Kidney (tissue), 13 donors: ENCODE measurements at regions not wholly inside any gene's neighbourhood (a gene's known extent, or its start where the extent isn't known, plus 50 kb on each side); places are given as distances from the start of the nearest gene placed in this dataset.

Experiments
- DNase-seq, 5 donors: peaks; one replicate each; pipeline ENCODE4 v3.0.0-alpha.2; 2013 to 2020
- FAIRE-seq: peaks from 2 replicates; lab custom pipeline; 2012; peaks lifted over from hg19 to GRCh38; lab: Jason Lieb, UNC
- H3K27ac ChIP-seq, 2 donors: one replicate each; pipeline ENCODE4 v1.7.0; 2013; ENCODE audit warnings: low read depth in 2 of 2, low read length in 2 of 2, inconsistent platforms in 1 of 2
- H3K27me3 ChIP-seq: one replicate; pipeline ENCODE4 v1.7.1; 2013; ENCODE audit warnings: low read length, inconsistent platforms; ENCODE audit not compliant: control insufficient read depth, insufficient read depth
- H3K36me3 ChIP-seq, 3 donors: one replicate each; pipeline versions ENCODE4 v1.7.0 to v1.7.1; 2013; ENCODE audit warnings: low read length in 3 of 3, control low read depth in 1 of 3, inconsistent platforms in 1 of 3; ENCODE audit not compliant: insufficient read depth in 3 of 3, control insufficient read depth in 2 of 3
- H3K4me1 ChIP-seq, 3 donors: one replicate each; pipeline versions ENCODE4 v1.7.0 to v1.7.1; 2013; ENCODE audit warnings: low read length in 3 of 3, inconsistent platforms in 1 of 3, low read depth in 1 of 3; ENCODE audit not compliant: control insufficient read depth in 2 of 3, insufficient read depth in 2 of 3
- H3K4me3 ChIP-seq, 3 donors: one replicate each; pipeline versions ENCODE4 v1.7.0 to v1.8.1; 2013; ENCODE audit warnings: low read length in 3 of 3, control low read depth in 1 of 3, inconsistent platforms in 1 of 3
- H3K9ac ChIP-seq, 3 donors: one replicate each; pipeline versions ENCODE4 v1.7.0 to v1.7.1; 2013; ENCODE audit warnings: low read length in 3 of 3, control low read depth in 1 of 3, inconsistent platforms in 1 of 3
- H3K9me3 ChIP-seq, 3 donors: one replicate each; pipeline versions ENCODE4 v1.7.0 to v1.7.1; 2013; ENCODE audit warnings: low read length in 3 of 3, control low read depth in 1 of 3, inconsistent platforms in 1 of 3; ENCODE audit not compliant: control insufficient read depth in 2 of 3, insufficient read depth in 1 of 3
- CTCF ChIP-seq: IDR thresholded peaks from 3 replicates; pipeline ENCODE4 v1.5.1; 2012; ENCODE audit warnings: mild to moderate bottlenecking, moderate library complexity, borderline replicate concordance; ENCODE audit not compliant: insufficient read depth; ENCODE audit errors: extremely low read depth
- intact Hi-C: fragments of 100-400 bp; cut with DNase I; formaldehyde crosslinking; loops from one replicate; pipeline ENCODE4 v1.11.1; 2022
- donor health status: control.
- donor health status: control.
- donor health status: control.
- donor health status: control.
- donor health status: control.
- donor health status: DM: yes; HTN: yes; CAD: no.
- donor health status: Normal renal cell carcinoma (clear cell type).

- no peaks in the 10 kb centered on the region for H3K27me3 ChIP-seq
- intact Hi-C loops, result no loop called here
- H3K4me3 ChIP-seq, result no peak overlapping the region
- no peak overlapping the region for H3K9ac ChIP-seq
- peaks cover 0 to 5% (median 0%) of the 10 kb centered on the region in 3 donors for H3K4me1 ChIP-seq
- H3K36me3 ChIP-seq, result no peaks in the 10 kb centered on the region
- no peak overlapping the region for H3K27ac ChIP-seq
- no peaks in the 10 kb centered on the region for H3K9me3 ChIP-seq
- no peak for TF ChIP-seq CTCF
- DNase-seq (no peak), FAIRE-seq (no peak)
Observed at GRCh38 chr2:64324746-64325410, 129.1 kb upstream of the LGALSL start.

GRCh38 chr2:64325477-64325851 is 128.5 kb upstream of the LGALSL start:
- no peaks in the 10 kb centered on the region for H3K36me3 ChIP-seq
- no peak for FAIRE-seq
- intact Hi-C loops, result no loop called here

GRCh38 chr2:64325852-64326577 is 127.9 kb upstream of the LGALSL start:
- Histone ChIP-seq H3K9ac (no peak overlapping the region), H3K9me3 (no peaks in the 10 kb centered on the region), H3K36me3 (no peaks in the 10 kb centered on the region), H3K4me3 (no peak overlapping the region), H3K4me1 (peaks cover 0 to 15% (median 2%) of the 10 kb centered on the region in 3 donors), H3K27ac (no peak overlapping the region), H3K27me3 (no peaks in the 10 kb centered on the region)
- intact Hi-C loops, result no loop called here
- FAIRE-seq (no peak), DNase-seq (no peak)
- TF ChIP-seq CTCF, result no peak

More at GRCh38 chr2:64325477-64325851, 128.5 kb upstream of the LGALSL start:
- Histone ChIP-seq H3K27me3 (no peaks in the 10 kb centered on the region), H3K4me3 (no peak overlapping the region), H3K27ac (no peak overlapping the region), H3K4me1 (peaks cover 0 to 10% (median 0%) of the 10 kb centered on the region in 3 donors), H3K9ac (no peak overlapping the region), H3K9me3 (no peaks in the 10 kb centered on the region)
- no peak for TF ChIP-seq CTCF
- no peak for DNase-seq
